Stimulated activated CD4-positive, alpha-beta T cell treated with anti-CD3 and anti-CD28 coated beads, Interleukin-4, amount 100 ng/mL, for 1 hour (primary cell): ENCODE measurements at regions not wholly inside any gene's neighbourhood (a gene's known extent, or its start where the extent isn't known, plus 50 kb on each side); places are given as distances from the start of the nearest gene placed in this dataset.

Source experiments
- DNase-seq: peaks from one replicate; pipeline ENCODE4 v3.0.0-alpha.2; 2020

DNA sequence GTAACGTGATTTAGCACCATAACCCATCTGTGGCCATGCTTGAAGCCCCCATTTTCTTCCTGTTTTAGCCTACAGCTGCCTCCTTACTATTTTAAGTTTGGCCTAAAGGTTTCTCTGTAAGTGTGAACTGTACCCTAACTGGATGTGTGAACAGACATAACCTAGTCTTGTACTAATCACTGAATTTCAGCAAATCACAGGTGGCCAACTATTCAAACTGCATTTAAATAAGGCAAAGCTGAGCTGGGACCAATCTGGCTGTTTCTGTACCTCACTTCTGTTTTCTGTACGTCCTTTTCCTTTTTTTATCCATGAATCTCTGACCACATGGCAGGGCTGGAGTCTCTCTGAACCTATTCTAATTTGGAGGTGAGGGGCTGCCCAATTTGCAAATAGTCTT, 452.7 kb upstream of the HS6ST1 start:
- no peak for DNase-seq

DNA sequence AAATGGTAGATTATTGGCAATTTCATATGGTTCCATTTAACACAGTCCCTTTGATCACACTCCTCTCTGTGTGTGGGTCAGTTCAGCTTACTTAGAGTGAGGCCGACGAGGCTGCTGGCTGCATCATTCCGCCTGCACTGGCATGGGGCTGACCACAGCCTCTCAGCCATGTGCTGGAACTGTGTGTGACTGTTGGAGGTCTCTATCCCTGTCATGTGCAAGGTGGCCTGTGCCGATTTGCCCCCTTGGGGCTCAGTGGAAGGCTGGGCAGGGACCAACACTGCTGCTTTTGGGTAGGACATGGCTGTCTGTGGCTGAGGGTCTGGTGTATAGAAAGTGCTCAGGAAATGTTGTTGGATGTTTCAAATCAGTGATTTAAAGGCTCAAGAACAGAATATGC, 454.0 kb upstream of the HS6ST1 start:
- no peak for DNase-seq

DNA sequence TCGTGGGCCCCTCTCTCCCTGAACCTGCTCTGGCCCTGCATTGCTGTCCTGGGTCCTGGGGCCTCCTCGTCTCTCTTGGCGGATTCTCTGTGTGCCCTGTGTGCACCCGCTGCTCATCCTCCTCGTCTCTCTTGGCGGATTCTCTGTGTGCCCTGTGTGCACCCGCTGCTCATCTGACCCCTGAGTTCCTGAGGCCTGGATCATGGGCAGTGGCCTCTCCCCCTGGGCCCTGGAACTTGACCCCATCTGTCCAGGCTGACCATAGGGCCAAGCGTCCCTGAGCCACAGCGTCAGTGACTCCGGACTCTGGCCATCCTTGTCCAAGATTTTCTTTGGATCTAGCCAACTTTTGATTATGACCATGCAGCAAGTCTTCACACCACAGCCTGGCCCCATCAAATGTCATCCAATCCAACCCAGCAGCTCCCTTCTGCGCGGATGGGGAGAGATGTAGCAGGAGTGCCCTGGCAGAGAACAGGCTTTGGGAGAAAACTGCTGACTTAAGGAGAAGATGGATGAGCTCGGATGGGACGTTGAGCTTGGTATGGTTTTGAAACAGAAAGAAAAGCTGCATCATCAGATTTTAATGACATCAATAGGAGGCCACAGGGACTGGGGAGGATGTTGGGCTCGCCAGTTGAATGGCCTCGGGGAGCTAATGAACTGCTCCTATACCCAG, 455.1 kb upstream of the HS6ST1 start:
- no peak for DNase-seq

DNA sequence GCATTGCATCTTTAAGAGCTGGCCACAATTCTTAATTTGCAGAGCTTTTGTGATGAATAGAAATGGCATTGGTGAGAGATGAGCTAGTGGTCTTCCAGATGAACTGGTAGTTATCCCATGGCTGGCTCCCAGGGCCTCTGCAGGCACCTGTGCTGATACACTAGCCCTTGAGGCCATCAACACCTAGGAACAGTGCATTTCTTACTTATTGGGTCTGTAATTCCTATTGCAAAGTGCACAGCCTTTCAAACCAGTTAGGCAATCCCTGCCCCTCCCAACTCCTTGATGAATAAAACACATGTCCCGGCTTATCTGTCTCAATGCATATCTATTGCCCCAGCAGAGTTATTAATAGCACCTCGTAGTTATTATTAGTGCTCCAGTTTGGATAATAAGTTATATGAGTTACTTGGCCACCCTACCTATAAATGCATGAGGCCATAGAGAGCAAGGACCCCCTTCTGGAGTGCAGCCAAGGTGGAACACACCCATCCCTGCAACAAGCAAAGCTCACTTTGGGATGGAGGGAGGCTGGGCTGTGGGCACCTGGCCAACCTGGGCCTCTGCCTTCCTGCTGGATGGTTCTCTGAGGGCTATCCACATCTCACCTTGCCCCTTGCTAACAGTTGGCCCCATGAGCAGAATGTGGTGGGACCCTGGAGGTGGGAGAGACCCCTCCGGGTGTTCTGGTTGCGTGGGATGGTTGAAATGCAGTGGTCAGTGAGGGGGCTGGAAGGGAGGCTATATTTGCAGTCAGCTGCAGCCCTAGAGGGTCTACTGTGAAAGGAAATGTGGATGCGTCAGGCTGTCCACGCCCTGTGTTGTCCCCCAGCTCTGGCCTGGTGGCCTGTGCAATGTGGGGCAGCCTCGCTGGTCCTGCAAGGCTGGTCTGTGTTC, 455.9 kb upstream of the HS6ST1 start:
- no peak for DNase-seq

DNA sequence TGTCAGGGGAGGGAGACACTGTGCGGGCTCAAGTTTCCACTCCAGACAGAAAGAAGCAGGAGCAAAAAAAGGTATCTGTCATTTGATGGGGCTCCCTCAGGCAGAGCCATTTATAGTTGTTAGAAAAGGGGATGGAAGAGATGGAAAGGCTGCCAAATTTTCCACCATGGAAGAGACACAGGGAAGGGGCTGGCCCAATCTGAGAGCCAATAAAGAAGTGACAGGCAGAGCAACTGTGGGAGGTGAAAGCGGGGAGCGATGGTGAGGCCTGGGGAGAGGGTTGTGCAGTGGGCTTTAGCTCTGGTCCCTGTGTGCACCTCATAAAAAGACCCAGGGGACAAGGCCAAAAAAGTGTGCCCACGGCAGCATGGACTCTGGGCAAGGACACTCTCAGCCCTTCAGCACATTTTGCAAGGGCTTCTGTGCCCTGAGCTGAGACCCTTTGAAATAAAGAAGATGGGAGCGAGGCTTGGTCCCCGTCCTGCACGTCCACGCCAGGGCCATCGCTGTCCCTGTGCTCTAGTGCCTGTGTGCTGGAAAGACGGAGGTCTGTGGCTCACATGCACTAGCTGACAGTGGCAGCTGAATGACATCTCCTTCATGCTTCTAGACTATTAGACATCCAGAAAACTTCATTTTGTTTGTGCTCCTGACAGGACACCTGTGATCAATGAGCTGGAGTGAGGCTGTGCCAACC, 456.7 kb upstream of the HS6ST1 start:
- no peak for DNase-seq

DNA sequence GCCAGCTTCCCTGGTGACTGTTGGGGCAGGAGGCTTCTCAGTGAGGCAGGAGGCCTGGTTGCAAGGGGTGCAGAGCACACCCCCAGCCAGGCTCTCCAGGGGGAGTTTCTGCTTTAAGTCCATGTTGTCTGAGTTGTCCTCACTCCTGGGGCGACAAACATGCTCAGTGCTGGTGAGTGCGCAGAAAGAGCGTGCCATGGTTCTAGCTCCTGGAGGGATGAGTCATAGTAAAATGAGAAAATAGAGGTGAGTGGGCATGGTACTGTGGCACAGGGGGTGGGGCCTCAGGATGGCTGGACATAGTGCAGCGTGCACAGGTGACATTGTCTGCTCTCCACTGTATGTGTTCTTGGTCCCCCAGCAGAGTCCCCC, 457.2 kb upstream of the HS6ST1 start:
- no peak for DNase-seq

DNA sequence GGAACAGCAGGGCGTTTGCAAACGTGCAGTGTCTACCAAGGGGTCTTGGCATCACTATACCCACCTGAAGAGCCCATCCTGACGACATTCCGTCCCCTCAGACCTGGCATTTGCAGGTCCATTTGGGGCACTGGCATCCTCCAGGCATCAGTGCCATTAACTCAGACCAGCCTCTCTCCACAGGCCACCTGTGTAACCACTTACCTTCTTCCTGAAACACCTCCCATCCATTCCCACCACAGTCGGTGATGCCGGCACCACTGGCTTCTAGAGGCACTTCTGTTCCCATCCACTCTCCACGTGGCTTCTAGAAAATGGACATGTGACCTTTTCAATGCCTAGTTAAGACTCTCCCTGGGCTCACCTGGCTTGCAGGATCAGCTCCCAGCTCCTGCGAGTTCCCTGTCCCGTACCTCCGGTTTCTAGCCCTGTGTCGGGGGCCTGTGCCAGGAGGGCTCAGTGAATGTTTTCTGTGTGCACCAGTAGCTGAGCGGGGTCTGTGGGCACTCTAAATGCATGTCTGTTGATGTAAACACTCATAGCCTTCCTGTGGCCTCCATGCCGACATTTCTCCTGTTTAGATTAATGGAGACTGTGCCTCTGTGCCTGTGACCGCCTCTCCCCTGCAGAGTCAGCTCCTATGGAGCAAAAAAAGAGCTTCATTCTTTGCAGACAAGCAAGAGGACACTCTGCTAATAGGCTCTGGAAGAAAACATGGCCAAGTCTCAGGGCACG, 458.0 kb upstream of the HS6ST1 start:
- no peak for DNase-seq

DNA sequence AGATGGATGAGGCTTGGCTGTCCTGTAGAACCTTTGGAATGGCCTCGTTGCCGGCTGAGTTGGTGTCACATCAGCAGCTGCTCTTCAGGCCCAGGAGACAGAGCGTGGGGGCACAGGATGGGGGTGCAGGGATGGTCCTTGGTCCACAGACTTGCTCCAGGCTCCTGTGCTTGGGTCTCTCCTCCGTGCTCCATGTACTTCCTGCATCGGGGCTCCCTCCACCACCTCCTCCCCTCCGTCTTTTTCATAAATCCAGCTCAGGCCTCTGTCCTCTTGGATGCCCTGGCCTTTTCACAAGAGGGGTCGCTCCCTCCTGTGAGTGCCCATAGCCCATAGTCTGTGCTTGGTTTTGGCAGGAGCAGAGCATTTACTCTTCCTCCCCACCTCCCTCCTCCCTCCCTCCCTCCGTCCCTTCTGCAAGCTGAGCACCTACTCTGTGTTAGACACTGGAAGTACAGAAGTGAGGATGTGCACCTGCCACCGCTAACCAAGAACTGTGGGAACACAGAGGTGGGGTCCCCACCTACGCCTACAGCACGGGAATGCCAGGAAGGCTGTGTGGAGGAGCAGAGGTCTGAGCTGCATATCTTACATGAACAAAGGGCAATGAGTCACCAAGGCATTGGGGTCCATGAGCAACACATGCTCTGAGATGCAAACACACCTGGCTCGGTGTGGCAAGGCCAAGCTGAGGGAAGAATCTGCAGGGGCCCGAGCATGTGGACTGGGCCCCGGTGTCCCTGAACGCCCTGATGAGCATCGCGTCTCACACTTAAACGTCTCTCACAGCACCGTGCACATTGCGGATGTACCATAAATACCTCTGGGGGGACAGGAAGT, 458.7 kb upstream of the HS6ST1 start:
- no peak for DNase-seq

DNA sequence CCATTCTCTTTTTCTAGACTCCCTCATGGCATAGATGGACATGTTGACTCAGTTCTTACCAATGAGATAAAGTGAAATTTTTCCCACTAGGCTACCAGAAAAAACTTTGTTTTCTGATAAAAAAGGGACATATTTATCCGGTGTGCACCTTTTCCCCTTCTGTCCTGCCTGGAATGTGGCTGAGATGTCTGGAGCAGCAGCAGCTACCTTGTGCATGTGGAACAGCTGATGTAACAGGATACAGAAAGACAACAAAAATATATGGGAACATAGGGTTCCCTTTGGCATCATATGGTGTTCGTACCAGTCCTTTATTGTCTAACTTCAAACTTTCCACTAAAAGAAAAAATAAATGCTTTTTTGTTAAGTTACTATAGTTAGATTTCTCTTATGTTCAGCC, 460.2 kb upstream of the HS6ST1 start:
- no peak for DNase-seq

DNA sequence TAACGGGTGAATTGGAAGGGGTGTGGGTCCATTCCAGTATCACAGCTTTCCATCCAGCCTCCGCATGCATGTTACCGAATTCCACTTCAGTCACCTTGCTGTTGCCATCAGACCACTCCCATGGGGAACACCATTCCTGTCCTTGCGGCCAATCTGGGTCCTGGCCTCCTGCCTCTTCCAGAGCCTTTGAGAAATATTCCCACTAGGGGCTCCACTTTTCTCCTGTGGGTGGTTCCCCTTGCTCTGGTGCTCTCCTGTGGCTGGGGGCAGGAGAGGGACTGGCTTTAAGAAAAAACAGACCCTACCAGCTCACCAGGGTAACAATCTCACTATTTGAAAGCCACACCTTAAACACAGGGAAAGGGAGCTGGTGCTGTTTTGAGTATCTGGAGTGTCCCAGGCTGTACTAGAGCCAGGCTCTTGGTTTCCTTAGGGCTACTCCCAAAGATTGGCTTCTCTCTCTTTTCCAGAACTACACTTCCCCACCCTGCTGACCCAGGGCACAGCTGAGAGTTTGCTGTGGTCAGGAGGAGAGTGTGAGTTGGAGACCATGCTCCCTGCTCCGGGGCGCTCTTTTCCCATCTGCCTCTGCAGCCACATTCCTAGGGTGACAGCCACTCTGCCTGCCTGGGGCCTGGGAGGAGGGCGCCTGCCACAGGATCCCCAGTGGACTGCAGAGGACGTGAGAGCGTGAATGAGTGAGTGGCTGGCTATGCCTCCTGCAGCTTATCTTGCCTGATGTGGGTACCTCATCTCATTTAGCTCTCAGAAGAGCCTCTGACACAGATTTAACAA, 460.8 kb upstream of the HS6ST1 start:
- no peak for DNase-seq

DNA sequence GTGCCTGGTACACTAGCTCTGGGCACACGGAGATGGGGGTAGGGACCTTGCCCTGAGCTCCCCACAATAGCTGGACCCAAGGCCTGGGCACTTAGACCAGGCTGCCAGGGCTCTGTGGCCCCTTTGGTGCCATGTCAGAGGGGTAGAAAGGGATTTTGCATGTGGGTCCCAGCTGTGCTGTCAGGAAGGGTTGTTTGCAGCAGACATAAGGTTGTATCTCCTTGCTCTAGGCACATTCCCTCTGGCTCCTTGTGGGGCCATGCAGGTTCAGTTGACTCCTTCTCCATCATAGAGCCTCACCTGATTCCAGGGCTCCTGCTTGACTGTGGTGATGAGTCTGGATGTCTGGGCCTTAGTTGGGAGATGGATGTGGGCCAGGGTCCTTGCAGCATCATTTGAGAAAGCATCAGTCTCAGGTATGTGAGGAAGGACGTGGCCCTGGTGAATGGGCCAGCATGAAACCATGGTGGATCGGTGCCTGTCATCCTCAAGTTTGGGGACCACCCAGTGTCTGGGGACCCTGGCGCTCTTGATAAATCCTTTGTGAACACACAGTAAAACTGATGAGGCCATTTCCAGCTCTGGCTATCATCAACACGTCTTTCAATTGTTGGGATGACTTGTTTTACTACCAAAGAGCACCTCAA, 461.9 kb upstream of the HS6ST1 start:
- DNase-seq = no peak

DNA sequence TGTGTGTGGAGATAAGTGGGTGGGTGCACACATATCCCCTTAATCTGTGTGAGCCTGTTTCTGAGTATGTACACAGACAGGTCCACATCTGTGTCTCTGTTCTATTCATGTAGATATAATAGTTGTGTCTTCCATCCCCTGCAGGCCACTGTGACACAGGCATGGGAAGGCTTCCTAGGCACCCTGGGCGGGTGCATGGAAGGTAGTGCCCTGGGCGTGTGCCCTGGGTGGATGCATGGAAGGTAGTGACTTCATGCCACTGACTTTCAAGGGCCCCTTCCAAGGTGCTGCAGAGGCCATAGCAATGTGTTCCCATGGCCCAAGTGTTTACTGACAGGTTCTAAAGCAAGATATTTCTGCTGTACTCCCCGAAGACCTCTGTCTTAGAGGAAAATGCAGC, 462.5 kb upstream of the HS6ST1 start:
- no peak for DNase-seq

DNA sequence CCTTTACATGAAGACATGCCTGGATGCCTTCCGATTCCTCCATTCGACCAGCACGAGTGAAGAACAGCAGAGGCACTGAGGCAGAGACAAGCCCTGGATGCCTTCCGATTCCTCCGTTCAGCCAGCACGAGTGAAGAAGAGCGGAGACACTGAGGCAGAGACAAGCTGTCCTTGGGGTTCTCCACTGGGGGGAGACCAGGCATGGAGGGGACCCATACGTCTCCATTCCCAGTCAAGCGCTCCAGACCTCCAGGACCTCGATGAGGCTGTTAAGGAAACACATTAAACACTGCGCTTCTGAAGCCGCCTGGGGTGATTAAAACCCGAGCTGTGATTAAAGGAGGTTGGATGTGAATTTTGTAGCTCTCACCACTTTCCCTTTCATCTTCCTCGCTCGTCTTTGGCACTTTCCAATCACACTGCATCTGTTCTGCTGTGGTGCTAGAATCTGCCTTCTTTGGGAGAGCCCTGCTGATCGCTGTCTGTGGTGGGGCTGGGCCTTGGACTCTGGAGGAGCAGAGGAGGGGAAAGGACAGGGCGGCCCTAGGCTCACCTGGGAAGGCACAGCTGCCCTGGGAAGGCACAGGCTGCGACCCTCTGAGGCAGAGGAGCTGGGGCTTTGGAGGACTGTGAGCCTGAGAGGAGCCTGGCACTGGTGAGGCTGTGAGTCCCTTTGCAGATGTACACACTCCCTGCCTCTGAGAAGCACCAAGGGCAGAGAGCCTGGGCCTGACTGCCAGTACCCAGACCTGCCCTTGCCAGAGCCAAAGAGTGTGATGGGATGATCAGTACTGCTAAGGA, 463.1 kb upstream of the HS6ST1 start:
- no peak for DNase-seq

DNA sequence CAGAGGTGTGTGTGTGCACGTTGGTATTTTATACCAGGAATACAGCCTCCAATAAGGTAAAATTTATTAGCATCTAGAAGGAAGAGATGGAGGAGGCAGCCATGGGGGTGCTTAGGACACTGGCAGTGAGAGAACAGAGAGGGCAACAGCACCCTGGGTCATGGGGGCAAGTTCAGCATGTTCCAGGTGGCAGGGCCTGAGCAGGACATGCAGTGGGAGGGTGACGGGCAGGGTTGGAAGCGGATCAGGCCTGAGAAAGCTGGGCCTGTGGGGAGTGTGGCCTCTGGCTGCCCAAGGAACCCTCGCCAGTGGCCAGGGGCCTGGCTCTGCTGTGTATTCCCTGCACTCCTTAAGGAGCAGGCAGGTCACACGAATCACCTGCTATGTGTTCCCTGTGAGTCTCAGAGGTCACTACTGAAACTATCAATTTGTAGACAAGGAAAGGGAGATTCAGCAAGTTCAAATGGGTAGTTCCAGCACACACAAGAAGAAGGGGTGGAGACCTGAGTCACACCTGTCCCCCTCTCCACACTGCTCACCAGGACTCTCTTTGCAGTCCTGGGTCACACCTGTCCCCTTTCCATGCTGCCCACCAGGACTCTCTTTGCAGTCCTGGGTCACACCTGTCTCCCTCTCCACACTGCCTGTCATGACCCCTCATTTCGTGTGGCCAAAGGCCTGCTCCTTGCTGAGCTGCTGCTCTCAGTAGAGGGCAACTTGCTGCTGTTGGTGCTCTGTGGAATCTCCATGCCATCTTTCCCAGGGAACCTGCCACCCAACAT, 463.9 kb upstream of the HS6ST1 start:
- DNase-seq = no peak

DNA sequence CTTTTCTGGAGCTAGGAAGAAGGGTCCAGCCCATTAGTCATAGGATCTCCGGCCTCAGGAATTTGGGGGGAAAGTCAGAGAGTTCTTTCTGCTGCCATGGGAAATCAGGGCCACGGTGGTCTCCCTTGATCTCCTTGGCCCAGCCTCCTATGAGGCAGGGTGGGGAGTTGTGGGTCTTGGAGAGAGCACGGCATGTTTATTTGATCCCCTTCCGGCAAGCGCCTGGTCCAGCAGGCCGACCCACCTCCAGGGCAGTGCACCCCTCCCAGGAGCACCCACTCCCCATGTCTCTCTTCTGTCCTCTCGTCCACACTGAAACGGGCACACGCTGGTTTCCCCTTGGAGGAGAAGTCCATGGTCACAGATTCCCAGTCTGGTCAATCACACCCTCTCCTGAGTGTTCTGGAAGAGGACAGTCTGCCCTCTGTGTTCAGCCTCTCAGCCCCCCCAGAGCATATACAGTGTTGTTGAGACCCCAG, 464.6 kb upstream of the HS6ST1 start:
- DNase-seq = no peak

DNA sequence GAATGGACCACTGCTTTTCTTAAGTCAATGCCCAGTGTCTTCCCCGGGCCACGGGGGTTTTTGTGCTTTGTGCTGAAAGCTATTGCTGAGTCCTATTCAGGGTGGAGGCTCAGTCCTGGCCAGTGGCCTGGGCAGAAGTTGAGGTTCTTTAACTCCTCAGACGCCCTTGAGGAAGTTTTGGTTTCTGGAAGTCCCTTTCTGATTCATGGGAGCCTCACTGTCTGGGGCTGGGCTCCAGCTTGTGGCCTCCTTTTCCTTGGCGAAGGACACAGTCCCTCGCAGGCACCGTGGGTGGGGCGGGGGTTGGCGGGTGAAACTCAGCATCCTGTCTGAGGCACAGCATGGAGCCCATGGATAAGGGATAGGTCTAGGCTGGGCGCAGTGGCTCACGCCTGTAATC, 465.2 kb upstream of the HS6ST1 start:
- no peak for DNase-seq

DNA sequence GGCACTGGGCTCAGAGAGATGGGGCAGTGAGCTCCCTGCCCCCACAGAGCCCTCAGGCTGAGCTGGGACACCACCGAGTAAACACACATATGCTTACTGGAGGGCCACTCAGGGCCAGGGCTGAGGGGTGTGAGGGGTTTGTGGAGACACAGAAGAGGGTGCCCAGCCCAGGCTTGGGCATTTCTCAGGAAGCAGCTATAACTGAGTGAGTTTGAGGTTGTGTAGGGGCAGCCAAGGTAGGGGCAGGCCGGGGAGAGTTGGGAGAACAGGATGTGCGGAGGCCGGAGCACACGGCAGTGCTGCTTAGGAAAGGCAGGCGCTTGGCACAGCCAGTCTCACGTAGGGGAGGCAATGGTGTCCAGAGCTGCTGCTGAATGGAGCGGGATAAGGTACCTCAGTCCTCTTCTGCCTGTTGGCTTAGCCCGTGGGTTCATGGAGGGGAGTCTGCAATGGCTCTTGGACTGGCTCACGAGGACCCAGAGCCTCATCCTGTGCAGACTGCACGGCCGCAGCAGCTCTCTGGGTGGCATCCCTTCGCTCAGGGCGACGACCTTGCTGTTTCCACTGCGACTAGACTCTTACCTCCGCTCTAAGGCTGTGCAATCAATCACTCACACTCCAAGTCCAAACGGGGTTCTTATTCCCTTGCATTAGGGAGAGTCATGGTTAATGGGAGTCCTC, 466.1 kb upstream of the HS6ST1 start:
- no peak for DNase-seq

DNA sequence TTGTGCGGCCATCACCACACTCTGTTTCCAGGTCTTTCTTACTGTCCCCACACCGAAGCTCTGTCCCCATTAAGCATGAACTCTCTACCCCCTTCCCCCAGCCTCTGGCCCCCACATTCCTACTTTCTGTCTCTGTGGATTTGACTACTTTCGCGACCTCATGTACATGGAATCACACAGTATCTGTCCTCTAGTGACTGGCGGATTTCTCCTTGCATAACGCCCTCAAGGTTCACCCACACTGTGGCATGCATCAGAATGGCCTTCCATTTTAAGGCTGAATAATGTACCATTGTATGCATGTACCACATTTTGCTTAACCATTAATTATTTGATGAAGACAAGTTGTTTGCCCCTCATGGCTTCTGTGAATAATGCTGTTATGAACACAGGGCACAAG, 467.6 kb upstream of the HS6ST1 start:
- no peak for DNase-seq
